Middle frontal gyrus (tissue), 1 donor: ENCODE measurements at regions not wholly inside any gene's neighbourhood (a gene's known extent, or its start where the extent isn't known, plus 50 kb on each side); places are given as distances from the start of the nearest gene placed in this dataset.

Experiments
- DNase-seq: peaks from one replicate; pipeline ENCODE4 v3.0.0-alpha.2; 2015; ENCODE audit warnings: low spot score; ENCODE audit errors: extremely low spot score

DNA sequence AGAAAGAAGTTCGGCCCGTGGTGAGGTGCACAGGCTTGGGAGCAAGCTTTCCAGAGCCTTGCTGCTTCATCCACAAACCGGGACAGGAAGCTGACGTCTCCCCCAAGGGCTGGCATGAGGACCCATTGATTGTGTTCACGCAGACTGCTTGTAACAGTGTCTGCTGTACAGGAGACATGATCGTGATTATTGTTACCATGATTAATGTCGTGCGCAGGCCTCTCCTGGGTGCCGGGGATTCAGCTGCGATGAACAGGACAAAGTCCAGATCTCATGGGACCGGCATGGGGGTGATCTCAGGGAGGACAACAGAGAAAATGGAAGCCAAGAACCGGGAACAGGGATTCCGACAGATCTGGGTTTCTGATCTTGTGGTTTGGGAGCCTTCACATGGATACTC, 219.9 kb downstream of the BRD1 start:
- no peak for DNase-seq

DNA sequence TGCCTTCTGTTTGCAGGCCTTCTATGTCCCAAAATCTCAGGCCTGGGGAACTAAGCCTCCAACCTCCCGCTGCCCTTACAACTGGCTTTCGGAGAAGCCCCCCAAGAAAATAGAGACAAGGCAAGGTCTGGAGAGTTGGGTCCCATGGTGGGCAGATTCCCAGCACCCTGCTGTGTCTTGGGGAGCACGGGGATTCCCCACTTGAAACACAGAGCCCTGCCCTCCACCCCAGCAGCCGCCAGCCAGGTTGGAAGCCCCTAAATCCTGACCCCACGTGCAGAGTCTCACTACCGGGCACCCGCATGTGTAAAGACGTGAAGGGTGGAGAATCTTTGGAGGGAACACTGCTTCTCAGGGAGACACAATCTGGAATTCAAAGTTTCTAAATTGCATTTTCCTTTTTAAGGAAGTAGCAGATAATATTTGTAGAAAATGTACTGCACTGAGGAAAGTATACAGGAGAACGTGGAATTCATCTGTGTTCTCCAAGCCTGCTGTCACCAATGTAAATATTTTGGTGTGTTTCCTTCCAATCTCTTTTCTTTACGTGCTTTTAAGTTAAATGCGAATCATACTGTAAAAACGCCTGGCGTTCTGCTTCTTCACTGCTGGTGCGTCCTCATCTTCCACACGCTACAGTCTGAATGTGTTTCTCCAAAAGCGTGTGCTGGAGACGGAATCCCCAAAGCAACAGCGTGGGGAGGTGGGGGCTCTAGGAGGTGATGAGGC, 220.9 kb downstream of the BRD1 start:
- no peak for DNase-seq

DNA sequence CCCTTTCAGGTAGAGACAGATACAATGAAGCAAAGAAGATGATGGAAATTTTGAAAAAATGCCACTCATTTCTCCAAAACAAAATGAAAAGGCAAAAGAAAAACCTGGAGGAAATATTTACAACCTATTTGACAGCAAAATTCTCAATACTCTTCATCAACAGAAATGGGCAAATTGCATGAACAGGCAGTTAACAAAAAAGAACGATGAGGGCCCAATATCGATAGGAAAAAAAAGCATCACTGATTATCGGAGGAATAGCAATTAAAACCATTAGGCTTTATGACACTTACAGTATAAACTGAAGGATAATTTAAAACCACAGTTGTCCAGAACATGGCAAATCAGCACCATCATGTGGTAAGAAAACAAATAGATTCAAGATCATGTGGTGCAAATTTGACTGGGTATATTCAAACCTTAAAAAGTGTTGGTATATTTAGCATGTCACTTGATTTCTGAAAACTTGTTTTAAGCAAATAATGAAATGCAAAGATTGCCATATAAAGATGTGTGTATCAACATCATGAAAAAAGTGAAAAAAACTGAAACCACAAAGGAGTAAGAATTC, 222.9 kb downstream of the BRD1 start:
- no peak for DNase-seq

DNA sequence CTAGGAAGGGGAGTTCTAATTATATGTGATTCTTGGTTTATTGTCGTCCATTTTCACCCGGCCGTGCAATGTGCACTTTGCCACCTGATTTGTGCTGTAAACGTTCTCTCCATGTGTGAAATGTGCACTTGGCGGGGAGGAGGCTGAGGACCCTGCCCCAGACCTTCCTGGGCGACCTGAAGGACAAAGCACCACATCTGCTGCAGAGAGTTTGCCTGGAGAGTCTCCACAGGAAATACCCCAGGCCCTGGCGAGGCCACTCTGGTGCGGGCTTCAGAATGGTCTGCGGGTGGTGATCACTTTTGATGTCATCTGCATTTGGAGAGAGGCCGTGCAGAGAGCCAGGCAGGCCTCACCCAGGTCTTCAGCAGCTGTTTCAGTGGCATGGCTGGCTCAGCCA, 224.7 kb downstream of the BRD1 start:
- DNase-seq = no peak

DNA sequence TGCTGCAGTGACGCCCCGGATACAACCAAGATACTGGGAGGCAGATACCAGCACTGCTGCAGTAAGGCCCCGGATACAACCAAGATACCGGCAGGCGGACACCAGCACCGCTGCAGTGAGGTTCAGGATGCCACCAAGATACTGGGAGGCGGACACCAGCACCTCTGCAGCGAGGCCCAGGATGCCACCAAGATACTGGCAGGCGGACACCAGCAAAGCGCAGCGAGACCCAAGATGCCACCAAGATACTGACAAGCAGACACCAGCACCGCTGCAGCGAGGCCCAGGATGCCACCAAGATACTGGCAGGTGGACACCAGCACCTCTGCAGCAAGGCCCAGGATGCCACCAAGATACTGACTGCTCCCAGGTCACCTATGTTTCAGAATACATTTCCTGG, 225.2 kb downstream of the BRD1 start:
- DNase-seq = no peak

DNA sequence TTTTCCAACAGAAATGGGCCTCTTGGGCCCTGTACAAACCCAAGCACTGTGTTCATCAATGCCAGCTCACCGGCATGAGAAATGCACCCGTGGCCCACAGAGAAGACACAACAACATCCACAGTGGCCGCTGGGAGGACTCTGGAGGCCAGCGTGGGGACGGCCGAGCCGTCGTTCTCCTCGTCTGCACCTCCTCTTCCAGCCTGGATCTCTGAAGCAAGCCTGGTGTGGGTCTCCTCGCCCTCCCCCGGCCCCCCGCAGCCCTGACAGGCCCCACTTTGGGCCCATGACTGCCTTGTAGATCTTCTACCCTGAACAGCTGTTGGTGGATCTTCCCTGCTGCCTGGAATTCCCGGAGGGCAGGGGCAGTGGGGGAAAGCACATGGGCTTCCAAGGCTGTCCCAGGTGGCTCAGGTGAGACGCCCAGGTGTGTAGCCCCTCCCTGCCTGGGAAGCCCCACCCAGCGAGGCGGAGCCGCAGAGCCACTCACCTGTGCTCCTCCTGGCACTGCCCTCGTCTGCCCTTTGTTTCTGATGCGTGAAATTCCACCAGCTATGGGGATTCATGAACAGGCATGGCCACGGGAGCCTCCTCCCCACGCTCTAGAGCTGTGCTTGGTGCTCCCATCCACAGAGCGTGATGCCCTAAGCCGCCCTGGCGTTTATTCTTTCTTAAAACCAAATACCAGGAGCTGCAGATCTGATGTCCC, 225.9 kb downstream of the BRD1 start:
- DNase-seq = no peak

DNA sequence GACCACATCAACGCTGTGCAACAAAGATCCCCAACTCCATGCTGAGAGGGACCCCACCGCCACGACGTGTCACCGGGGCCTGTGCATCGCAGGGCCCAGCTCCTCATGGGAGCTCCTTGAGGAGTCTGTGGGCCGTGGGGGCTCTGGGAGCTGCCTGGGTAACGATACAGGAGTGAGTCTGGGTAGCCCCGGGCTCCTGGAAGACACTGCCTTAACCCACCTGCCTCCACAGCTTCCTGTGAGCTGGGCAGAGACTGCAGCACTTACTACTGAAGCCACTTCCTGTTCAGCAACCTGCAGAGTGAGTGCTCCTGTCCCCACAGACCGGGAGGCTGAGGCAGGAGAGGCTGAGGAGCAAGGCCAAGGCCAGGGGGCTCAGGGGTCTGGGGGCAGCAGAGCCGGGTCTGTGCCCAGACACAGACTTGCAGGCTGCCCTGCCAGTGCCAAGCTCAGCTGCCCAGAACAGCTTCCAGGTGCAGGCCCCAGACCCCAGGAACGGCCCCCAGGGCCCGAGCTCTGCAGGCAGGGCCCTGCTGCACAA, 226.7 kb downstream of the BRD1 start:
- DNase-seq = no peak

DNA sequence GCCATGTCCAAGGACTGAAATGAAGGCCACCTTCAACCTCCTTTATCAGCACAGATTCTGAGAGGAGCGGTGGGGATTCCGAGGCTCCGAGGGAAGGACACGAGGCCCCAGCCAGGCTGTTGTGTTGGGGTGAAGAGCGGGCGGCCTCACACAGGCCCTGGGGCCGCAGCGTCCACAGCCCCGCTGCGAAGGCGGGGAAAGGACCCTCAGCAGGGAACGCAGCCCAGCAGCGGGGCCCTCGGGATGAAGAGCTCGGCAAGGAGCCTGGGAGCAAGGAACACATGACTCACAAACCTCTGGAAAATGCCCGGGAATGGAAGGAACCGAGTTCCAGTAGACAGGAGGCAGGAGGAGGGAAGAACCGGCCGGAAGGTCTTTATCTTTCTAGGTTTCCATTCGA, 227.2 kb downstream of the BRD1 start:
- DNase-seq = no peak

DNA sequence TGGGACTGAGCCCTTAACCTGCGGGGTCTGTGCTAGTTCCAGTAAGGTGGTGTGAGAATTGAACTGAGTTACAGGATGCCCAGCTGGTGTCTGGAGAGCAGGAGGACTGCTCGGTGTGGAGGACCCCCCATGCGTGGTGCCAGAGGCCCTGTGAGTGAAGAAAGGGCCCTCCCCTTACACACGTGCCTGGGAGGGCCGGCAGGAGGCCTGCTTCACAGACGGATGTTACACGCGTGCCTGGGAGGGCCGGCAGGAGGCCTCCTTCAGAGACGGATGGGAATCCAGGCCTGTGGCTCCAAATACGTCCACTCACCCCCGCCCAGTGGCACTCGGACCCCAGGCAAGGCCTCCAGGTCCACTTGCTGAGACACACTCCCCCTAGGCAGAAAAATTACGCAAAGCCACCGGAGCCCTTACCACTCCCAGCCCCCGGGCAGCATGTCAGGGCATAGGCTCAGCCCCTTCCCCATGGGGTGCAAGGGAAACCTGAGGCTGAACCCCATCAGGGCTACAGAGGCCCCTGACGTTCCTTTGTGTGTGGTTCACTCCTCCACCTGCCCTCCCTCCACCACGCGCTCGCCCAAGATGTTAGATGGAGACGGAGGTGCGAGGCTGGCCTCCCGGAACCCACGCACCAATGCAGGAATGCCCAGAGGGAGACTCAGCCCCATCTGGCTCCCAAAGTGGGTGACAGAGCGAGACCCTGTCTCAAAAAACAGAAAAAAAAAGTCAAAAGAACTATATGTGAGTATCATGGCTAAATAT, 227.8 kb downstream of the BRD1 start:
- DNase-seq = no peak

DNA sequence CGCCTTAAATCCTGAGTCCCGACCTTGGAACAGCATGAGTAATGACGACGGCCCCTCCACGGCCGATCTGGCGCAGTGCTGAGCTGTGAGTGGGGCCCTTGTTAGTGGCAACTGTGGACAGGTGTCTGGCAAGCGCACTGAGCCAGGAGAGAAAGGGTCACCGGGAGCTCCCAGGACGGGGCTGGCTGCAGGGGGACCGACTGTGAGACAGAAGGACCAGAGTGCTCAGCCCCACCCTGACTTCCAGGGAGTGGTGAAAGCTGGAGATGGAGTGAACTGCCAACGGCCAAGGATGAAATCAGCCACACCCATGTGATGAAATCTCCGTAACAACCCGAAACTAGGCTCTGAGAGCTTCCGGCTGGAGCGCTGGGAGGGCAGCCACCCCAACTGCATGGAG, 228.6 kb downstream of the BRD1 start:
- DNase-seq = no peak

DNA sequence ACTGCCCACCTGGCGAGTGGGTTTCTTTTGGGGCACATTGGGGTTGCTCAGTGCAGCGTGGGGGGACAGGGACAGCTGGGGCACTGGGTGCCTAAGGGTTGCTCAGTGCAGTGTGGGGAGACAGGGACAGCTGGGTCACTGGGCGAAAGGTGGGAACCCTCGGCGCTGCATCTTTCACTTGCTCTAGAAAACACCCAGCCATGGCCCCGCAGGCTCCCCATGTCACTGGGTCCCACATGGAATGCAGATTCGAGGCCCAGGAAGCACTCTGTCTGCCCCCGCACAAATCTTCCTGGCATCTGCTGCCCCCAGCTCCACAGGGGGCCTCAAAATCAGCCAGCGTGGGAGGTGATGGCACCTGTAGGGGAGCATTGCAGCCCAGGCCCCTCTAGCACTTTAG, 229.3 kb downstream of the BRD1 start:
- no peak for DNase-seq

DNA sequence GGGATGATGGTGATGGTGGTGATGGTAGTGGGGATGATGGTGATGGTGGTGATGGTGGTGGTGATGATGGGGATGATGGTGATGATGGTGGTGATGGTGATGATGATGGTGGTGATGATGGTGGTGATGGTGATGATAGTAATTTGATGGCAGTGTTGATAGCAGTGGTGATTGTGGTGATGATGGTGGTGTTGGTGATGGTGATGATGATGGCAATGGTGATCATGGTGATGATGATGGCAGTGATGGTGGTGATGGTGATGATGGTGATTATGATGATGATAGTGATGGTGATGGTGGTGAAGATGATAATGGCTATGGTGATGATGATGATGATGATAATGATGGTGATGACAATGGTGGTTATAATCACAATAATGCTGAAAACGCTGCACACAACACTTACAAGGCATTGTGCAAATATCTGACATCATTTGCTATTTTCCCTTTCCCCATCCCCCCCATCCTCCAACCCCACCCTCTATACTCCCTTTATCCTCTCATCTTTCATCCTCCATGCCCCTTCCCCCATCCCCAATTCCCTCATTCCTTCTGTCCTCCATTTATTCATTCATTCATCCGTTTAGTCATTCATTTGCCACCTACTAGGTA, 230.1 kb downstream of the BRD1 start:
- DNase-seq = no peak

DNA sequence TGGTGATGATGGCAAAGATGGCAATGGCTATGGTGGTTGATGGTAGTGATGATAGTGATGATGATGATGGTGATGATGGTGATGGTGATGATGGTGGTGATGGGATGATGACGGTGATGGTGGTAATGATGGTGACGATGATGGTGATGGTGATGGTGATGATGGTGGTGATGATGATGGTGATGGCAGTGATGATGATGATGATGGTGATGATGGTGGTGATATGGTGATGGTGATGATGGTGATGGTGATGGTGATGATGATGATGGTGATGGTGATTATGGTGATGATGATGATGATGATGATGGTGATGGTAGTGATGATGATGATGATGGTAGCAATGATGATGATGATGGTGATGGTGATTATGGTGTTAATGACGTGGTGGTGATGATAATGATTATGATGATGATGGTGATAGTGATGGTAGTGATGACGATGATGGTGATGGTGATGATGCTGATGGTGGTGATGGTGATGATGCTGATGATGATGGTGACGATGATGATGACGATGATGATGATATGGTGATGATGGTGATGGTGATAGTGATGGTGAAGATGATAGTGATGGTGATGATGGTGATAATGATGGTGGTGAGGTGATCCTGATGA, 232.1 kb downstream of the BRD1 start:
- no peak for DNase-seq

DNA sequence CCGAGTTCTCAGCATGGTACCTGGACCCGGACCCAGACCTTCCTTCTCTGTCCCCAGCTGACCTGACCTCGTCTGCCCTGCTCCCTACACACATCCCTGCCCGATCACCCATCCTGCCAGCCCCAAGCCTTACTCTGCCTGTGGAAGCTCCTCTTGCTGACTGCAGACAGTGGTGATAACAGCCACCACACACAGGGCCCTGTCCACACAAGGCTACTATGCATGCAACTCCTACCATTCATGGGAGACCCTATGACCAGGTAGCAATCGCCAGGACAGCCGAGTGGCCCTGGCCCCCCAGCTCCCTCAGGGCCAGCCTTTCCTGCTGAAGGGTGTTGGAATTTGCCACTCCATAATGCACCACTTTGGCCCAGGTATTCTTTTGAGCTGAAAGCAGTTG, 233.6 kb downstream of the BRD1 start:
- no peak for DNase-seq

DNA sequence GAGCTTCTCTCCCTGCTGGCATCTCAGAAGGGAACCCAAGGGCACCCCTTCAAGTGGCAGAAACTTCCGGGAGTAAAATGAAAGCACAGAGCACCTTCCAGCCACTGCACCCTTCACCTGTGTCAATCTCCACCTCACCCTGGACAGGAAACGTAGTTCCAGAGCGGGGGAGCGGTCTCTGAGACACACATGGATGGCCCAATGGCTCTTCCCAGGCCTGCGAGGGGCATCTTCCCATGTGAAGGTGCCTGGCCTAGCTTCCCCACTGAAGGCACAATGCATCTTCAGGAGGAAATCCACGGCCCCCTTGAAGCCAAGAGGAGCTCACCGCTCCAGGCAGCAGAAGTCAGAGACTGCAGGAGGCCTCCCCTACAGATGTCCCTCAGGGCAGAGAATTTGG, 234.2 kb downstream of the BRD1 start:
- no peak for DNase-seq

DNA sequence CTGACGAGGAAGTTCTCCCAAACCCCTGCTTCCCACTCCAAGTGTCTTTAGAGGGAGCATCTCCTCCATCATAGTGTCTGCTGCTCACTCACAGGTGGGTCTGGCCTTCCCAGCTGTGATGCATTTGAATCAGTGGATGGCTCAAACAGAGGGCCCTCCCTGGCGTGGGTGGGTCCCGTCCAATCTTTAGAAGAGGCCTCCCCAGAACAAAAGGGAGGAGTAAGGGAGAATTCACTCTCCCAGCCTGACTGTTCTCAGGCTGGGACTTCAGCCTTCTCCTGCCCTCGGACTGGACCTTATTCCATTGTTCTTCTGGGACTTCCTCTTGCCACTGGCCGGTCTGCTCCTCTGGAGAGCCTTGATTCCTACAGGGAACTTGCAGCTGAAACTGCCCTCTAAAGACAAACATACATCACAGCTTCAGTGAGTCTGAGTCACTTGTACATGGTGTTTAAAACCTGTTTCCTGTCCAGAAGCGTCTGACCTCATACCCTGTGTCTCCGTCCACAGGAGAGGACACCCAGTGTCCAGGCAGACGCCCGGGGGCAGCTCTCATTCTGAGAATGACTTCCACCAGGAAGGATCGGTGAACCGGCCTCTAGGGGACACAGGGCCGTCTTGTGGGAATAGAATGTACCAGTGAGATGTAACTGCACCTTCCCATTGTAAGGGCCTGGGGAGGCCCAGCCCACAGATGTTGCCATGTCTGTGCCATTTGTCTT, 234.7 kb downstream of the BRD1 start:
- no peak for DNase-seq

DNA sequence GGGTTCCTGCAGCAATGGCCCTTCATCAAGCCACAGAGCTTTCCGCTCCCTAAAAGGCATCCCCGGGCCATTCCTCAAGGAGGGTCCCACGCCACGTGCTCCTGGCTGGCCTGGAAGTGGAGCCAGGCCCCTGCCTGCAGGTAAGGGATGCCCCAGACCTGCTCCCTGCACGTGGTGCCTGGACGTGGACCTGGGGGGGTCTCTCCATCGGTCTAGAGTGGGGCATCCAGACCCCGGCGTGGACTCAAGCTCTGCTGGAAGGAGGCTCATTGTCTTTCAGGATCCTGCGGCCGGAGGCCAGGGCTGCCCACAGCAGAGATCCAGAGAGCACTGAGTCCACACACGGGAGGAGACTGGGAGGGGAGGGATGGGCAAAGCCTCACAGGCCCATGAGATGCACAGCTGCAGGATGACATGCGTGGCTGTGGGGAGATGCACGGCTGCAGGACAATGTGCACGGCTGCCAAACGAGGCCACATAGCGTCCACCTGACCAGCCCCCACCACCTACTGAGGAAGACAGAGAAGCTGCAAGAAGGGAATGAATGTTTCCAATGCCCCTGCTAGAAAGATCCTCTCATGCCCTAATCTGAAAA, 236.7 kb downstream of the BRD1 start:
- no peak for DNase-seq

DNA sequence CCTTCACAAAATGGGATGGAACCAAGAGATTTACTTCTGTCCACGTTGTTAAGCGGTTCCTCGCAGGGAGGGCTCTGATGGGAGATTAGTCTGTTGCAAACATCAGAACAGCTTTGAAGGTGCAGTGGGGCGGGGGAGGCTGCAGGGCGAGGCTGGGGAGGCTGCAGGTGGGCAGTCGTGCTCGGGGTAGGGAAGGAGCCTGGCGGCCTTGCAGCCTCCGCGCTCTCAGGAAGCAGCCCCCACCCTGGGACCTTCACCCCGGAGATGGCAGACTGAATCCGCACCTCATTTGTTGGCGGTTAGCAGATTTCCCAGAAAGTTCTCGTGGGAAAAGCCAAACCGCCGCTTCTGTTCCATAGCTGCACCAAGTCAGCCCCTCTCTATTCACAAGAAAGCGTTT, 237.3 kb downstream of the BRD1 start:
- DNase-seq = no peak

DNA sequence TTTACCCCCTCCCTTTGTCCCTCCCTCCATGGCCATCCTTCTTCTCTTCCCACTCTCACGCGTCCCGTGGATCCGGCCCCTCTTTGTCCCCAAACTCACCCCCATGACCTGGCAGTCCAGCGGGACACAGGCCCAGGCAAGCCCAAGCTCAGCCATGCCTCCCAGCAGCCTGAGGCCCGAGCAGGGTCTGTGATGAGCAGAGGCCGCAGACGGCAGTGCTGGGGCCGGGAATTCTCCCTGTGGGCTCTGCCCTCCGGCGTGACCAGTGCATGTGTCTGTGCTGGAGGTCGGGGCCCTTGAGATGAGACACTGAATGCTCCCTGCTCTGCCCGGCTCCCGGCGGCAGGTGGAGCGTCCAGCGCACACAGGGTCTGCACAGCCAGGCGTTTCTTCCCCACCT, 237.9 kb downstream of the BRD1 start:
- DNase-seq = no peak

DNA sequence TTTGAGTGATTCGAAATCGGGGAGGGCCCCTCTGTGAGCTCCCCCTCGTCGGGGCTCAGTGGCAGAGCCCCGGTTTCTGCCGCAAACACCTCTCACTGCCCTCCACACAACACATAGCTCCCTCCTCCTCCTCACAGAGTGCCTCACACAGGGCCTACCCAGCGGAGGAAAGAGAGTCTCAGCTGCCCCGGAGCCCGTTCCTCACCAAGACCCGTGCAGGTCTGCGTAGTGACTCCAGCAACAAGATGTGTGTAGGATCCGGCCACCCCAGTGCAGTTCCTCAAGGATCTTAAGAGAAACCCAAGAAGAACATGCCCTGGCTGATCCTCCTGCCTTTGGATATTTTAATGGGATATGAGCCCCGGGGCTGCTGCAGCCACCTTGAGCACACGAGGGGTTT, 238.4 kb downstream of the BRD1 start:
- no peak for DNase-seq
